IPS-NIHi7 (cell line): ENCODE measurements at regions not wholly inside any gene's neighbourhood (a gene's known extent, or its start where the extent isn't known, plus 50 kb on each side); places are given as distances from the start of the nearest gene placed in this dataset.

Source experiments
- DNase-seq: peaks from one replicate; pipeline ENCODE4 v3.0.0; 2012; ENCODE audit warnings: mixed read lengths; ENCODE audit errors: extremely low spot score

DNA sequence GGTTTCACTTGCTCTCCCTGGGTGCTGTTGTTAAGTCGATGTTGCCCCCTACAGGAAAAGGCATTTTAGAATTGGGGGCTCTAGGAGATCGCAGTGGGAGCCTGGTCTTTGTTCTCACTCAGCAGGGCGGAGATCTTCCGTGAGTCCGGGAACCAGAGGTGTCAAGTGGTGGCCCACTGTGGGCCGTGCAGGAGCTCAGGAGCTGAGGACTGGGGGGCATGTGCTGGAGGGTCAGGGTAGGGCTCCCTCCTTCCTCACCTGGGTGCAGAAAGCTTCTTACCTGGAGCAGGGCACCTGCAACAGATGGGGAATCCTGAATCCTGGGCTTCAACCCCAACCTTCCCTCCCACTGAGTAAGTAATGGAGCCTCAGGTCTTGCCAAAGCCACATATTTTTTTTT is 392.7 kb downstream of the NPHP4 start:
- DNase-seq: no peak

DNA sequence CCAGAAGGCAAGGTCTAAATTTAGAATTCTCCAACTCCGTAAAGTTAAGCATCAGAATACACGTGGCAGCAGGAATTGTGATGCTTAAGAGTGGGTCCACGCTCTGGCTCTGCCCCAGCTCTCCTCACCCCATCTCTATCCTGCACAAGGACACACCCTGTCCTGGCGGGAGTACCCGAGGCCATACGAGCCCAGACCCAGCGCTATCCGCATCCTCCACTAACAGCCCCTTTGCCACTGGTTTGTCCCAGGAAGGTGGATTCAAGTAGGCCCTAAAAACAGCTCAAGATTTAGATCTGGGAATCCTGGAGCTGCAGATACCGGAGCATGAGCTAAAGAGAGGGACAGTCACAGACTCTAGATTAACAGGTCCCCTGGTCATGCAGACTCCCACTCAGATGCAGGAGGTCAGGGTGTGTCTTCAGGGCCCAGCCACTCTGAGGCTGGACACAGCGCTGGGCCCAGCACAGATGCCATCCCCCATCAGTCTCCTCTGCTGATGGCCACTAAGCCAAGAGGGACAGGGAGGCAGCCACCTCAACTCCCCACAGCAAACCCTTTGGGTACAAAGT is 393.3 kb downstream of the NPHP4 start:
- DNase-seq: no peak

DNA sequence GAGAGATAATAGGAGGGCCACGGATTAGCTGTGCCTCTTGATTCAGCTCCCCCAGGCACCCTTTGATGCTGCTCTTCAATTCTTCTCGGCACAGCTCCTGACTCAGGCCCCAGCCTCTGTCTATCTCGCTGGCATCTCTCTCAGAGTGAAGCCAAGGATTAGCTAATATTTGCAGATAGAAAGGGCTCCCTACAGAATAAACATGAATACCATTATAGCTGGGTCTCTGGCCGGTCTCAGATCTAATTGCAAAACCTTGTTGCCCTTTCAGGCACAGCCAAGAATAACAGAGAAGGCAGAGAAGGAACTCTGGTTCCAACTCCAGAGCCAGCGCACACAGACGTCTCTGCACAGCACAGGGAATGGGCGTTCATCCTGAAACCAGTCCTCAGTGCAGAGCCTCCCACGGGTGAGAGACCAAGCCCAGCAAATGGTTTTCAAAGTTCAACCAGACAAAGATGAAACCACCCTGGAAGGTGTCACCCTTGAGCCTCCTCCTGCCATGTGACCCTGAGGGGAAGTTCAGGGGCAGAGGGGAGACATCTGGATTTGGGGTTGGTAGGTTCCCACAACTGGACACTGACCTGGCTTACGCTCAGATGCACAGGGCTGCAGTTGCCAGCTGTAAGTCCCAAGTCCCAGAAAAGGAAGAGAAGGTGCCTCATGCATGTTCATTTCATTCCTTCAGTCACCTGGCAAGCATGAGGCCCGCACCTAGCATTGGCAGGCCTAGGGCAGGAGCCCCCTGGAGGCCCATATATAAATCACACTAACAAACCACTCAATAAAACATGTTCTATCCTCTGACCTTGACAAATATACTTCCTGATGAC is 394.0 kb downstream of the NPHP4 start:
- peak; percentile 12 for DNase-seq

DNA sequence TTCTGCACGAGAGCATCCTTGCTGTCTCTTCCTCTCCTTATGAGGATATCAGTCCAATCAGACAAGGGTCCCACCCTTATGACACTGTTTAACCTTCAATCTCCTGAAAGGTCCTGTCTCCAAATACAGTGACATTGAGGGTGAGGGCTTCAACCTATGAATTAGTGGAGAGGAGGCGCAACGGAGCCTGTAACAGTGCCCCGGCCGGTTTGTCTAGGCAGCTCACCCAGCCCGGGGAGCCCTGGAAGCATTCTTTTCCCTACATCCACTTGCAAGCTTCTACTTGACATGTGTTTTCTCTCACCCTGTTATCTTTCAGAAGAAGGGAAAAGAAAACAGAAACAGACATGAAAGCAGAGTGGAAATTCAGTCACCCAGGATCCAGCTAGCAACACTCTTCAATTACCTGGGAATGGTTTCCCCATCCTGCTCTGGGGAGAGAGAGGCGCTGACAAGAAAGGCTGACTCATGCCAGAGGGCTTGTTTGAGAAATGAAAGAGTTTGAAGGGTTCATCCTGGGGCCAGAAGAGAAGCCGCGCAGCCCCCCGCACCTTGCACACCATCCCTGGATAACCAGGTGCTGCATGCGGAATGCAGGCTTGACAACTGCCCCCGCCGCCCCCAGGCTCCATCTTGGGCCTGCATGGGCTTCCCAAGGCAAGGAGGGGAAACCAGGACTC is 394.9 kb downstream of the NPHP4 start:
- peak; percentile 10 for DNase-seq

DNA sequence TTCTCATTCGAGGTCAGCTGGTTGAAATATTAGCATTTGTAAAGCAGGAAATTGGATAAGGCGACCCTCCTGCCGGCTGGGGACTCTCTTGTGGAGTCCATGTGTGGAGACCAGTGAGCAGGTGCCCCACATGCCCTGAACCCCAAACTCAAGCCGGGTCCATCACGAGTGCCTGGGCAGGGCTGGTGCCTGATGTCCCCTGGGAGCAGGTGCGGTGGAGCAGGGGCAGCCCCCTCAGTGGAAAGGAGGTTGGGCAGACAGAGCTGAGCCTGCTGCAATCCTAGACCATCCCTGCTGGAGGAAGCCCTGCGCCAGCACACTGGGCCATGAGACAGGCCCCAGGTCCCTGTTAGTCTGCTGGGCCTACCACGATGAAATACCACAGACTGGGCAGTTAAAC is 395.6 kb downstream of the NPHP4 start:
- DNase-seq: peak; percentile 12

DNA sequence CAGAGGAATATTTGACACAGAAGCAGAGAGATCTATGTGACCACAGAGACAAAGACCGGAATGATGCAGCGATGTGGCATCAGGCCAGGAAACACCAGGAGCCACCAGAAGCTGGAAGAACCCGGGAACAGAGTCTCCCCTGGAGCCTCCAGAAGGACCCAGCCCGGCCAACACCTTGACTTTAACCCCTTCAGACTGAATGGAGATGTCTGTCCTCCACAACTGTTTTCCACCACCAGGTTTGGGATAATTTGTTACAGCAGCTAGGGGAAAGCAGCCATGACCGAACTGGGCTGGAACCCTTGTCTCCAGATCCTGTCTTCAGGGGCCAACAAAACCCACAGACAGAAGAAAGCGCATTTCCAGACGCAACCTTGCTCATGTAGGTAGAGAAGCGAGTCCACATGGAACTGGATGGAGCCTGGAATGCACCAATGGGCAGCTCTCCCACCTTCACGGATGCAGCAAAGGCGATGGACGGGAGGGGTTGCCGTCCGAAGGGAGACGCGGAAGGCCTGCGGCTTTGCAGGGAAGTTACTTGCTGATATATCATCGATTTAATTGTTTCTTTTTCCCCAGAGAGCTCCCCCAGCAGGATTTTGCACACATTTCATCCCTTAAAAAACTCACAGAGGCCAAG is 396.6 kb downstream of the NPHP4 start:
- no peak for DNase-seq

DNA sequence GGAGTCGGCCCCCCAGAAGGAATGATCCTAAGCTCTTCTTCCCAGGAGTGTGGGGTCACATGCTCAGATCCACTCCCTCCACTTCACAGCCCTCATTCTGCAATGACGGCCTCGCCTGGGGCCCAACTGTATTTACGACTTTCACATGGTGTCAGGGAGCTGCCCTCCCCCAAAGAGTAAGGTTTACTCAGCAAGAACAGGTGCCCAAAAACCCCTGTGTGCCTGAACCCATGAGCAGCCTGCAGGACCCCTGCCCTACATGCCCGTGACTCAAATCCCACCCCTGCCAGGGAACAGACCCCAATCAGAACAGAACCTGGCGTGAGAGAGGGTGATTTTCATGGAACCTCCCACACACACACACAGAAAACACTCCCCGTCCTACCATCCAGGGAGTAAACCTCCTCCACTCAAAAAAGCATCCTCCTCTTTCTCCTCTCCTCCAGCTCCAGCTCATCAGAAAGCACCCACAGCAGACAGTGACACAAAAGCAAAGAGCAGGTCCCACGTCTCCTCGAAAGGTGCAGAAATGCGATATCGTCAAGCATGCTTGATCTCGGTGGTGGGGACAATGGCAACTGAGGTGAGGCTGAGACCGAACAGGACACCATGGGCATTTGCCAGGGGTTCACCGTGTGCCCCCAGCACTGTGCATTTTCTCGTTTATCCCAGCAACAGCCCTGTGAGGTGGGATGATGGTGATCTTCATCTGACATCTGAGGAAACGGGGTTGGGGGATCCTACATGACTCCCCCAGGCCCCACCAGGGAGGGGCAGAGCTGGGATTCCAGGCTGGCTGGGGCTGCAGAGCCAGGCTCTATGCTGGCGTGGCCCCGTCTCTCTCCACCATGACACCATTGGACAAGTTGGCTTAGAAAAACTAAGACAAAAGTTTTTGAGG is 397.9 kb downstream of the NPHP4 start:
- no peak for DNase-seq

DNA sequence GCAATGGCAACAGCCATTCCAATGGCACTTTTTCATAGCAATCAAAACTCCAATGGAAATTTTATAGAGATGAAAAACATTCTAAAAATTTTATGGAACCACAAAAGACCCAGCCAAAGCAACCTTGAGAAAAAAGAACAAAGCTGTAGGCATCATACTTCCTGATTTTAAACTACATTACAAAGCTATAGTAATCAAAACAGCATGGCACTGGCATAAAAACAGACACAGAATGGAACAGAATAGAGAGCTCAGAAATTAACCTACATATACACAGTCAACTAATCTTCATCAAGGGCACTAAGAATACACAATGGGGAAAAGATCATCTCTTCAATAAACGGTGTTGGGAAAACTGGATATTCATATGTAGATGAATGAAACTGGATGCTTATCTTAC is 401.5 kb downstream of the NPHP4 start:
- no peak for DNase-seq

DNA sequence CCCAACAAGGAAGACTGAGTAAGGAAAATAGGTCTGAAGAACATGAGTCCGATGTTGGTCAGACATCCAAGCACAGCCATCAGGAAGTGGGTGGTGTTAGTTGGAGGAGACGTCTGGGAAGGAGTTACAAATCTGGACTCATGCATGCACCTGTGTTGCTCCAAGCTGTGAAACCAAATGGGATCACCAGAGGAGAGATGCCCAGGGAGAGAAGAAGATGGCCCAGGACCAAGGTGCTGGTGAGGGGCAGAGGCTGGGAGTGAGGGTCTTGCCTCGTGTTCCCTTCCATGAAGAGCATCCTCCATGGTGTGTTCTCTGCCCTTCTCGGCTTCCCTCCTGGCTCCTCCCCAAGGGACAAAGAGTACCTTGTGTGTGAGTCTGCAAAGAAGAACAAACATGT is 405.6 kb downstream of the NPHP4 start:
- DNase-seq: no peak

DNA sequence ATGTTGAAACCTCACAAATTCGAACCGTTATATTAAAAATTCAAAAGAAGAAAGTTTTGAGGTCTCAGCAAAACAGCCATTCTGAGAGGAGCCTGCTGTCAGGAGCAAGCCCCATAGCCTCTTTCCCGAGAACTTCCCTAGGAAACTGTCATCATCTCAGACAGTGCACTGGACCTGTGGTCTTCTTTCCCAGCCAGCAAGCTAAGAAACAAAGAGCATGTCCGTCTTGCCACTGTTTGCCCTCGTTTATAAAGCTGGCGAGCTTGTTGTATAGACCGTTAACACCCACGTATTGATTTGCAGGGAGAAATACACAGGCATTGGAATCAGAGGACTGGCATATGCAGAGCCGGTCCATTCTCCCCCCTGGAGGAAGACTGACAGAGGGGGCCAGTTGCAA is 407.0 kb downstream of the NPHP4 start:
- no peak for DNase-seq

DNA sequence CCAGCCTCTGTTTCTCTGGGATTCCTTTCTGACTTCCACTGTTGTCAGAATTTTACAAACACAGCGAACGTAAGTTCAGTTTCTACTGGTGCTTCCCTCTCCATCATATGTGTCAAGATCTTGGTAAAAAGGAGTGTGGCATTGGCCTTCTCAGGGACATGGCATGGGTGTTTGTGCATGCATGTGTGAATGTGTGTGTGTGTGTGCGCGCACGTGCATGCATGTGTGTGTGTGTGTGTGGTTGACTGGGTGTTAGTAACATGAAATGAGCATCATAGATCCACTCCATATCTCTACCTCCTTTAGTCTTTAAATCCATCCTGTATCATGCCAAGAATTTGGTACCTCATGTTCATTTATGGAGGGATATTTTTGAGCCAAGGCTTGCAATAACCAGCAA is 411.3 kb downstream of the NPHP4 start:
- DNase-seq: no peak

DNA sequence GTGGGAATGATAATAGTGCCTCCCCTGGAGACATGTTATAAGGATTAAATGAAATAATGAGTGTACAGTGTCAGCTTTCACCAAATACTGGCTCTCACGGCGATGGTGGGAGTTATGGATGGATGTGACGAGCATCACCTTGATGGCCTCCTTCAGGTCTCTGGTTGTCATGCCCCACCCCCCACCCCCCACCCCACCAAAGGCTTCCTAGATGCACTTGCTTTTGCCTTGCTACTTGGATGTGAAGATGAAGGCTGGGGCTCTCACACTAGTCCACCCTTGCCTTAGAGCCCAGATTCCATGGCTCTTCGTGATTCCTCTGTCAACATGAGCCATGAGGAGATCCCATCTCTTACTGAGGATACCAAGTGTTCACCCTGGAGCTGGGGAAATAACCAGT is 412.3 kb downstream of the NPHP4 start:
- DNase-seq: no peak

DNA sequence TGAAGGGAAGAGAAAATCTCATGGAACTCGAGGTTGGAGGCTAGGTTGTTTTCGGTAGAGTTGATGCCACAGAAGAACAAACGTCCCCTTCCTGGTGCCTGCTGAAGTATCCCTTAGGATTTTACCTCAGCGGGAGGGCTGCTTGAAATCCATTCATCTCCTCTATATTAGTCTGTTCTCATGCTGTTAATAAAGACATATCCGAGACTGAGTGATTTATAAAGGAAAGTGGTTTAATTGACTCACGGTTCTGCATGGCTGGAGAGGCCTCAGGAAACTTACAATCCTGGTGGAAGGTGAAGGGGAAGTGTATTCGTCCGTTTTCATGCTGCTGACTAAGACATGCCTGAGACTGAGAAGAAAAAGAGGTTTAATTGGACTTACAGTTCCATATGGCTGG is 413.5 kb downstream of the NPHP4 start:
- no peak for DNase-seq

DNA sequence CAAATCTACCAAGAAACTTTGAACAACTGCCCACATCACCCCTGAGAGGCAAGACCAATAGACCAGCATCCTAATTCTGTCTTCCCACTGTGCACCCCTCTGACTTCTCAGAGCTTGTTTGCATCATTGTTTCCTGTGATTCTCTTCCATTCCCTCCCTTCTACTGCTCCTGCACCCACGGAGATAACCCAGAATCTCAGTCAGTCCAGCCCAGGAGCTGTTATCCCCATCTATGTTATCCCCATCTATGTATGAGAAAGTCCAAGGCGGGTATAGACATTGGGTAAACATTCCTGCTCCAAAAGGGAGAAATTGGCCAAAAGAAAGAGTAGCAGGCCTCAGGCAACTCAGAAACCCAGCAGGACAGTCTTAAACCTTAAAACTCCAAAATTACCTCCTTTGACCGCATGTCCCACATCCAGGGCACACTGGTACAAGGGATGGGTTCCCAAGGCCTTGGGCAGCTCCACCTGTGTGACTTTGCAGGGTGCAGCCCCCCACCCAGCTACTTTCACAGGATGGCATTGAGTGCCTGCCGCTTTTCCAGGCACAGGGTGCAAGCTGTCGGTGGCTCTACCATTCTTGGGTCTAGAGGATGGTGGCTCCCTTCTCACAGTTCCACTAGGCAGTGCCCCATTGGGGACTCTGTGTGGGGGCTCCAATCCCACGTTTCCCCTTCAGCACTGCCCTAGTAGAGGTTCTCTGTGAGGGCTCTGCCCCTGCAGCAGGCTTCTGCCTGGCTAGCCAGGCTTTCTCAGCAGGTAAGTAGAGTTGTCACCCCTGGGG is 414.8 kb downstream of the NPHP4 start:
- DNase-seq: no peak

DNA sequence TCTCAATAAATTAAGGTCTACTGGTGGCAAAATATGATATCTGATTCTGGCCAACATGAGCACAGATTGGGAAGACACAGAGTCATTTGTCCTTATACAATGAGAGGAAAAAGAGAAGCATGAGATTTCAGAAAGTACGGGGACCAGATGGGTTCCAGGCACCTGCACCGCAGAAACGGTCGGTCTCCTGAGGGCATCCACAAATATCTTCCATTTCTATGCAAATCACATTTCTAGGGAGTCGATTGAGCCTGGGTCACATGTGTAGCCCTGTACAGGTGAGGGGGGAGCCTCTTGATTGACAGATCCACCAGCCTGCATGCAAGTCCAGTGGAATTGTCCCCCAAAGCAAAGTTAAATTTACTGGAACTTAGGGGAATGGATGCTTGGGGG is 415.6 kb downstream of the NPHP4 start:
- no peak for DNase-seq

DNA sequence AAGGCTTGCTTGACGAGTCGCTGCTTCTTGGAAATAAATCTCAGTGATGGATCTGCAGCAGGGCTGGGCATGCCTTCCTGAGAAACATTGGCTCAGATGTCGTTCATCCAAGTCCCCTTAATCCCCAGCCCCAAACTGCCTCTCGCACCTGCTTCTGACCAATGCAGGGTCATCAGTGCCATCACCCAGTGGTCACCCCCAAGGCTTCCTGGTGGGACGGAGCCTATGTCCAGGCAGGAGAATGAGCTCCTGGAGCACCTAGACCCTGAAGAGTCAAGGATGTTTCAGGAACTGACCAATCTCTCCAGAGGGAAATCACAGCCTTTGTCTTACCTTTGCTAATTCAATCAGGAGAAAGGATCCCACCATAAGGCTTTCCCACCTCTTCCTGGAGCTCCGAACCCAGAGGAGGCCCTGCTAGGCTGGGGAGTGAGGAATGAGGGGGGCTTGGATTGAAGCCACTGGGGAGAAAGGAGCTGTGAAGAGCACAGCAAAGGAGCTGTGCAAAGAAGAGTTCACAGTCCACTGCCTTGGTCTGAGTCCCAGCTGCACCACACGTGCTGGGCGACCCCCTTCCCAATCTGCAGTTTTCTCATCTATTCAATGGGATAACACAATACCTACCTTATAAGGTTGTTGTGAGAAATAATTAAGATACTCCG is 416.1 kb downstream of the NPHP4 start:
- no peak for DNase-seq

DNA sequence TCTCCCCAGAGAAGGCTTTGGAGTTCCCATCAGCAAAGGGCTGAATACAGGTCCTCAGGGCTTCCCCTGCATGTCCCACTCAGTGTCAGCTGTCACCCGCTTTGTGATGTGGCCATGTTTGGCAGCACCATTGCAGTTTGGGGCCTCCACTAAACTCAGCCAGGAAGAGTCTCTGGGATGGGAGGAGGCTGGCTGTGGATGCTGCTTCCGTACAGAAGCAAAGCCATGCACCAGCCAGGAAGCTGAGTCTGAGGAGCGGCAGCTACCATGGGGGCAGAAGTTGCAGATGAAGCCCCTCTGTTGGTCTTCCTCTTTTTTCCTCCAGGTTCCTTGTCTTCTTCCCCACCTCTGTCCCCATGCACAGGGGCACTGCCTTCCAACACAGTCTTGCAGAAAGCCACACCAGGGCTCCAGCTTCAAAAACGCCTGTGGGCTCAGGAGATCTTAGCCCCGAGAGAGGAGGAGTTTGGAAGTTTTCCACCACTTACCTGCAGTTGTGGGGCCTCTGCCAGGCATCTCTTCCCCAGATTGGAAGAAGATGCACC is 416.8 kb downstream of the NPHP4 start:
- no peak for DNase-seq

DNA sequence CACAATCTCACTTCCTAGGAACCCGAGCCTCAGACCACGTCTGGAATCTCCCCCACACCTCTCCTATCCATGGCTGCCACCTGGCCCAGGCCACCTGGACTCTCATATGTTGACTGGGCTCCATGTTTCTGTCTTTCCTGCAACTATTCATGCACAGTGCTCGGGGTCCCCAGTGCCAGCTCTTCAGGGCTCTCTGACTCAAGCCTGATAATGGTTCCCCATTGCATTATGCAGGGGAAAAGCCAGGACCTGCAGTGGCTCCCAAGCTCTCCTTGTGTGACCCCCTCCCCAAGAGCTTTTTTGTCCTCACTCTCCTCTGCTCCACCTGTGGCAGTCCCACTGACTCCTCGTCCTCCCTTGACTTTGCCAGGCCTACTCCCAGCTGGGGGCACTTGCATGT is 417.6 kb downstream of the NPHP4 start:
- DNase-seq: no peak

DNA sequence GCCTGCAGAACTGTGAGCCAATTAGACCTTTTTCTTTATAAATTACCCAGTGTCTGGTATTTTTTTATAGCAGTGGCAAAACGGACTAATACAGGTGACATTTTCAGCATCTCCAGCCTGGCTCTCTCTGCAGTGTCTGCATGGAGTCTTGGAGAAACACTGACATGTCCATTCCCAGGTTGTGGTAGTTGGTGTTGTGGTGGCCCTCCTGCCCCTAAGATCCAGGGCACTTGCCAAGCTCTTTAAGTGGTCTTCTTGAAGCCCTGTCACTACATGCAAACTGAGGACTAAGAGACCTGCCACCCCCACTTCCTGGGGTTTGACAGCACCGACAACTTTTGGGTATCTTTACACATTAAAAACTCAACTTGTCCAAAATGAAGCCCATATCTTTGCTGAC is 419.4 kb downstream of the NPHP4 start:
- no peak for DNase-seq

DNA sequence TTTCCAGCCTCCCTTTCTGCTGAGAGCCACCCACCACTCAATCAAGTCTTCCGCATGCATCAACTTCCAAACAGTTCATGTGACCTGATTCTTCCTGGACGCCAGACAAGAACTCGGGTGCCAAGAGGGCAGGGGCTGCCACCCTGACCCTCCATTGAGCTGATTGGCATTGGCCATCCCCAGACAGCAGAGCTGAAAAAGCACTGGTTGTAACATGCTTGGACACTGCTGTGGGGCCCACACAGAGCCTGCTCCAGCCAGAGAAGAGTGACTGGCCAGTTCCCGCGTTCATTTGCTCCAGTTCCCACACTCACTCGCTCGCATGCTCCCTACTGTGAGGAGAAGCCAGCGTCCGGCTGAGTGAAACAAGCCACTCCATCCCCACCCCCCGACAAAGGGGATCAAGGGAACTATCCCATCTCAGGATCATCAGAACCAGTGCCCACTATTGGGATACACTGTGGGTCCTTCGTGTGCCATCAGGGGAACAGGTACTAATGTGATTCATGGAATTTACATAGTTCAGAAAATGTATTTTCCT is 420.3 kb downstream of the NPHP4 start:
- no peak for DNase-seq
